COLO668 (cell line): ENCODE measurements at regions not wholly inside any gene's neighbourhood (a gene's known extent, or its start where the extent isn't known, plus 50 kb on each side); places are given as distances from the start of the nearest gene placed in this dataset.
A peak's percentile ranks its signal among the peaks of the same experiment; 100 is the strongest.
"Not testable (repeated sequence)": the region's sequence is repeated elsewhere in the genome, so short reads cannot be mapped to it uniquely, and the experiment has no call there.

ENCODE experiments used
- DNase-seq: peaks from one replicate; lab custom pipeline; 2025; ENCODE audit not compliant: unreplicated experiment; lab: John Stamatoyannopoulos, UW

DNA sequence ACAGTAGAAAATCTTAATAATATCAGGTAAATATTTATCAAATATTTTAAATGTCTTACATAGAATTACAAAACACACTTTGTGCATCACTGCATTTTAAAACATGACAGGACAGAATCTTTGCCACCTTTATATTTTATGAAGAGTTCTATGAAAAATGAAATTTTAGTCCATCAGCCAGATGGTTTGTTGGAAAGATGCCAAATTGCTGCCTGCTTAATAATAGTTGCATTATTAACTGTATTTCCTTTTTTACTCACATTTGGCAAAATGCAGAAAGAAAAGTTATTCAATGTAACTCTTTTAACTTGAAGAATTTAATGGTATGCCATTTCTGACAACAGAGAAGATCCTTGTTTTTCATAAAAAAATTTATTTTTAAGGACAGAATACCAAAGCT is 1271.6 kb downstream of the NSUN3 start:
- DNase-seq, result no peak

DNA sequence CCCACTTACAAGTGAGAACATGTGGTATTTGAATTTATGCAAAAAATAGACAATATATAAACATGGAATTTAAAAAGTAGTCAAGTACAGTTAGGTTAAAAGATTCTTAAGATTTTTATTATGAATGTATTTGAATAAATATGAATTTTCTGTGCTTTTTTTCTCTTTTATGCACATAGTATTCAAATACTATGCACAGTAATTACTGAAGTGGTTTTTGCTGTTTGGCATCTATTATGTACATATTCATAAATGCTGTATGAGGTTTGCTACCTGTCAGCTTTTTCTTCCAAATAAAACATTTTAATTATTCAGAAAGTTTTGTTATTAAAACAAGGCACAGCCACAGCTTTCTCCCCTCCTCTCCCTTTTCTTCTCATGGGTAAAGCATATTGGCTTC is 1272.7 kb downstream of the NSUN3 start:
- no peak for DNase-seq

DNA sequence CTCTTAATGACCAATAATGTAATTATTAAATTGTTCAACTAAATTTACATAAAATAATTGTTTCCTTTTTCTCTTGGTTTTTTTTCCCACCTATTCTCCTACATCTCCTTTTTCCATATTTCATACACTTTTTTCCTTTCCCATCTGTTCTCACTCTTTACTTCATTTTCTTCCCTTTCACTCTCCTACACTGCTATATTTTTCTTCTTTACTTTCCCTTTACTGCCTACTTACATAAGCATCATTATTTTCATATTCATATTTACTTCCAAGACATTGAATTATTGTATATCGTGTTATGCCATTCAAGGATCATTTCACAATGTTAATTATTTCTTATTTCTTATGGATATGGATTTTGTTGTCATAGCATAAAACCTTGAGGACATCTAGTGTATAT is 1275.6 kb downstream of the NSUN3 start:
- no peak for DNase-seq

DNA sequence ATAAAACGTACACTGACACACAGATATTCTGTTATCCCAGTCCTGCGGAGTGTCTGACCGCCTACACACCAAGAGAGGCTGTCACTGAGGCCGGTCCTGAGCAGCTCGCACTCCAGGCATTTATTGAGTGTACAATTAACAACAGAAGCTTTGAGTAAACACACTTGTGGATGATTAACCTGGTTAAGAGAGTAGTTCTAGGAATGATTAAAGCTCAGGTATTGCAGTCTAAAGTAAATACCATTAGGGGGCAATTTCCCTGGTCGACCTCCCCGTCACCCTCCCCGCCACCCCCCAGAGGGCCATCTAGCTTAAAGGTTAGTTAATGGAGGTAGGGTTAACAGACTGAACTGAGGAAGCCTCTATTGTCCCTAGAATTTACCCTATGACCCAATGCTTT is 1278.5 kb downstream of the NSUN3 start:
- peak; percentile 32 for DNase-seq

DNA sequence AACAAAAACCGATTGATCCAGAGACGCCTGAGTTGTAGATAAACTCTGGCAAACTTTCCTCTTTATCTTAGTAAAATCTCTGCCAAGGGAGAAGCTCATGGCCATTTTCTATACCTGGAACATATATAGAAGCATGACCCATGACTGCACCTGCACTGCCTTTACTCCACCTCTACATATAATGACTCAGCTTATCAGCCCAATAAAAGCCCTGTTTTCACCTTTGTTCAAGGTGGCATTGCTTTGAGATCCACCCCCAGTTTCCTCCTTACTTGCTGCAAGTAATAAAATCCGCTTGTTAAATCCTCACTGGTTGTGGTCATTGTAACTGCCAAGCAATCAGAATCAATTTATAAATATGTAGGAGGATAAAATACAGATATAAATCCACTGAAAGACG is 1280.4 kb downstream of the NSUN3 start:
- DNase-seq, result no peak

DNA sequence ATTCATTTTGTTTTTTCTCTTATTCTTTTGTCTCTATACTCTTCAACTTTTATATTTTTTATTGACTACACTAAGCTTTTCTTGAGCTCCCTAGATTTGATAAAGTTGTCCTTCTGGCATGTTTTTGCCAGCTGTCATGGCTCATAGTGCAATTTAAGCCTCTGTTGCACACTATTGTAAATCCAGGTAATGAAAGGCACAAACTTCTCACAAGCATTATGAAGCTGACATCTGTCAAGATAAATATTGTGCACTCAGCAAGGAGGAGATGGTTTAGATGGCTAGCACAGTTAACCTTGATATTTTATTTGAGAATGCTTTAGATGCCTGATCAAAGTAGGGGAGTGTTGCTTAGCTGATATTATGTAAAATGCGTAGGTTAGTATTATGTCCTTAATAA is 1280.9 kb downstream of the NSUN3 start:
- DNase-seq, result no peak

DNA sequence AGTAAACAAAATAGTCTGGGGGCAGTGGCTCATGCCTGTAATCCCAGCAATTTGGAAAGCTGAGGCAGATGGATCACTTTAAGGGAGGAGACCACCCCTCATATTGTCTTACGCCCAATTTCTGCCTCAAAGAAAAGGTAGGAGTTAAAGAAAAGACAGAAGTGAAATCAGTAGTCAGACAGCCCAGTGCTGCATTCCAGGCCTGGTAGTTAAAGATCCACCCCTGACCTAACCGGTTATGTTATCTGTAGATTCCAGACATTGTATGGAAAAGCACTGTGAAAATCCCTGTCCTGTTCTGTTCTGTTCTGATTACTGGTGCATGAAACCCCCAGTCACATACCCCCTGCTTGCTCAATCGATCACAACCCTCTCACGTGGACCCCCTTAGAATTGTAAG is 1285.1 kb downstream of the NSUN3 start:
- not testable (repeated sequence) for DNase-seq

DNA sequence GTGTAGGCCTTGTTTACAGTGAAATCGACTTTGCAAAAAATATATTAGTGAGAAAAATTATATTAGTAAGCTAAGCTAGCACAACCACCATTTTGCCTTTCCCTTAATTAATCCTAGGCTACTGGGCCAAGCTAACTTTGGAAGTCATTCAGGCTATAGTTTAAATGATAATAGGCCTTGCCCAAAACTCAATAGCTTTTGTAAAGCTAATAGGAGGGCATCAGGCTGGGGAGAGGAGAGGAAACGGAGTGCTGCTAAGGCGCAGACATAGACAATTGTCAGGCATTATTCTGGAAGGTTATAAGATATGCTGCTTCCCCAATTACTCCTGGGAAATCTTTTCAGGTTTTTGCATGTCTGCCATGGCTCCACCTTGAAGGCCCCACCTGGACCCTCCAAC is 1286.0 kb downstream of the NSUN3 start:
- no peak for DNase-seq

DNA sequence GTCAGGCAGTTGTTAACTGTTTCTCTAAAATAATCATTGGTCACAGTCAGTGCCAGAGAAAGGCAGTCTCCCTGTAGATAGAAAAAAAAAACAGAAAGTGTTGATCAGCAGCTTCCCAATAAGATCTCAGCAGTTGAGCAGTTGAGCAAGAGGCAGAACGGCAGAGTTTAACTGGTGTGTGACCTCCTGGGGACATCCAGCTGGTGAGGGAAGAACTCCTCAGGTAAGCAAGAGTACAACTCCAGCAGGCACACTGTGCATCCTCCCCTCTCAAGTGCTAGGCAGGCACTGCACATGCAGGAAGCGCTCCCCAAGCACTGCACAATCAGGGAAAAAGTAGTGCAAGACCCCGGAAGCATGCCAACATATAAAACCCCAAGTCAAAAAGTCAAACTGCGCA is 1287.2 kb downstream of the NSUN3 start:
- no peak for DNase-seq

DNA sequence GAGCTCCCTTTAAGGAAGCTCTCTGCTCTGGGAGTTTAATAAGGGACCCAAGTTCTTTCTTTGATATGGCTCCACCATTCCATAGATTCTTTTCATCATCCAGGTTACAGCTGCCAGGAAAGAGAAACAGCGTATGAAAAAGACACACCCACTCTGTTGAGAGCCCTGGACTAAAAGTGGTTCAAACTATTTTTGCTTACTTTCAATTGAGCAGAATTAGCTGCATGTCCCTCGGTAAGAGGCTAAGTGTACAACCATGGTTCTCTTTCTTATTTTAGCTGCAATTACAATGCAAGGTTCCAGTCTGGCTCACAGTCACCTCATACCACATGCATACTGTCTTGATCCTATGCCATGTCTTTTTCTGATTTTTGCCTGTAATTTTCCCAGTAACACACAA is 1288.3 kb downstream of the NSUN3 start:
- DNase-seq, result no peak

DNA sequence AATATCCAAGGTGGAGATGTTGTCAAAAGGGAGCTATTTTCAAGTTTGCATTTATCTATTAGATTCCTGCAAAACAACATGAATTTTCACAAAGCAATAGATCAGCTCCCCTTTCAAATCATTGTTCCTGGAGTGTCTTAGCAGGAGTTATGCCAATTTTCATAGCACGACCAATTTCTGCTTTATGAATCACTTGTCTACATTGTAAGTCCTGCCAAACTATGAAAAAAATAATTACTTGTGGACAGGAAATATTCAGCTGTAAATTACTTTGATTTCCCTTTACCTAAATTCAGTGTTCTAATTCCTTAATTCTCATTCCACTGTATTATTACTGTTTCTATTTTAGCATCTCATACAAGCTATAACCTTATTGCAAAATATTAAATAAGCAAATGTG is 1289.6 kb downstream of the NSUN3 start:
- DNase-seq, result no peak

DNA sequence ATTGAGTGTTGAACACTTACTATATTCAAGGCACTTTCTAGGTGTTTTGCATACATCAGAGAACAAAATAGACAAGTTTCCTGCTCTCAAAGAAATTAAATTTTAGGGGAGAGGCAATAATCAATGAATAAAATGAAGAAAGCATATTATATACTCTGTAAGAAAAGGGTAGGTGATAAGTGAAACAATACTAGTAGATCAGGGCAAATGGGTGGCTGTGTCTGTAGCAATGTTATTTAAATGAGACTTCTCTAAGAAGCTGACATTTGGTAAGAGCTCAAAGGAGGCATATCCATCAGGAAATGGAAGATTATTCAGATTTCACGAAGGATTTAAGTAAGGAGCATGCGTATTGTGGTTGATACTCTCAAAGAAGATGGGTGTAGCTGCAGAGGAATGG is 1291.6 kb downstream of the NSUN3 start:
- DNase-seq, result no peak

DNA sequence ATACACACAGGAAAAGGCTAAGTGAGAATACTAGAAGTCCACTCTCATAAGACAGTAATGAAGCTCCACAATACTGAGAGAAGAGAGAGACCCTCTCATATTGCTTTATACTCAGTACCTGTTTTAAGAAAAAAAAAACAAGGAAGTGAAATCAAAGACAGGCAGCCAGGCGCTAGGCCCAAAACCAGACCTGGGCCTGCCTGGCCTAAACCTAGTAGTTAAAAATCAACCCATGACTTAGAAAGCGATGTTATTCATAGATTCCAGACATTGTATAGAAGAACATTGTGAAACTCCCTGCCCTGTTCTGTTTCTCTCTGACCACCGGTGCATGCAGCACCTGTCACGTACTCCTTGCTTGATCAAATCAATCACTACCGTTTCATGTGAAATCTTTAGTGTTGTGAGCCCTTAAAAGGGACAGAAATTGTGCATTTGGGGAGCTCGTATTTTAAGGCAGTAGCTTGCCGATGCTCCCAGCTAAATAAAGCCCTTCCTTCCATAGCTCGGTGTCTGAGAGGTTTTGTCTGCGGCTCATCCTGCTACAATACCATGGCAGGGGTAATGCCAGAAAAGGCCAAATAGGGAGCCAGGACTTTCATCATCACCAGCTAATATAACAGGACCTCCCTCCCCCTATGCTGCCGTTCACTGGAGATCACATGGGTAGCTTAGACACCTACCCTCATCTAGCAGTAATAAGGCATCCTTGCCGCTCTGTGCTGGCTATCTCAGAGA is 1294.1 kb downstream of the NSUN3 start:
- DNase-seq, result no peak

DNA sequence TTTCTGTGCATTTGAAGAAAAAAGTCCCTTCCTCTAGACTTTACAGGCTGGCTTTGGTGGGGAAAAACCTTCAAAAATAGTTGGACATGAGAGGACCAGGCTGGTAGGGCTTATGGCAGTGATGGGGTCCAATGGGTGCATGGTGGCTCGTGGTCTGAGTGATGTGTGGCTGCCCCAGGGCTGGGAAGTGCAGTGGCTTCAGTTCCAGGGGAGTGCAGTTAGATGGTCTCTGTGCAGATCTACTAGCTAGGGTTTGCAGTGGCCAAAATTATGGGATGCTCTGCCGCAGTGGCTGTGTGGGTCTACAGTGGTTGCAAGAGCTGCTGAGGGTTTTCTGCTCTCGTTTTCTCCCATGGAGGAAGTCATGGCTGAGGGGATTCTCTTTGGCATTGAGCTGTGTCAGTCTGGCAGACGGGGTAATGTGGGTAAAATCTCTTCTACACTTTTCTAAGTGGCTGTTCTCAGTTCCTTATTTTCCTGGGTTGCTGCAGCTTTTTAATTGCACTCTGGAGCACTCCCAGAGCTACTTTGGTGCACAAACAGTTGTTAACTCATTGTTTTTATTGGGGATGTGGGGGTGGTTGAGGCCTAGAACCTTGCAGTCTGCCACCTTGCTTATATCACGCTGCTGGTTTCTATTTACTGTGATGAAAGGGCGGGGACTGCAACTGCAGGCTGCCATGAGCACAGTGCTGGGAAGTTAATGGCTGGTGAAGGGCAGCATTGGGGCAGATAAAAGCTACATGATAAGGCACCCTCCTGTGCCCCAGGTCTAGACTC is 1324.6 kb downstream of the NSUN3 start:
- DNase-seq, result no peak

DNA sequence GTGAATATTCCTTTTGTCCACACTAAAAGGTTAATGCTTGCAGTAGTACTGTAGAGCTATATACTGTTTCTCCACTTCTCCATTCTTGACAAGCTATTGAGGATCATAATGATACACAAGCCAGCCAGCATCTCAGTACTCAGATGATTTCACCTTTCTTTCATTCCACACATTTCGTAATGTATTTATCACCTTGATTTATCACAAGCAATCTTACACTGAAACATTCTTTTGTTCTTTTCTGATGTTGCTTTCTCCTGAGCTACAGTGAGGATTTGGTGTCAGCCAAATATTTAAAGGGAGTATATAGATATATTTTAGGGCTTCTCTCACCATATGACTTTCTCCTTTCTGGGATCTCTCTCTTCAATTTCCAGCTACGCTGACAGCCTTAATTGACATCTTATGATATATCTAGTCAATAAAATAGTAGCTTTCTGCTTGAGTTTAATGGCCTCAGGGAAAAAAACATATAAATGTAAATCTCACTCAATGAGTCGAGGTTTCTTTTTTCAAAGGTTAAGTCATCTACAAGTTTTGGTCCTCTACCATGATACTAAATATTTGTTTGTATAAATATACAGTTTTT is 1327.0 kb downstream of the NSUN3 start:
- DNase-seq, result no peak

DNA sequence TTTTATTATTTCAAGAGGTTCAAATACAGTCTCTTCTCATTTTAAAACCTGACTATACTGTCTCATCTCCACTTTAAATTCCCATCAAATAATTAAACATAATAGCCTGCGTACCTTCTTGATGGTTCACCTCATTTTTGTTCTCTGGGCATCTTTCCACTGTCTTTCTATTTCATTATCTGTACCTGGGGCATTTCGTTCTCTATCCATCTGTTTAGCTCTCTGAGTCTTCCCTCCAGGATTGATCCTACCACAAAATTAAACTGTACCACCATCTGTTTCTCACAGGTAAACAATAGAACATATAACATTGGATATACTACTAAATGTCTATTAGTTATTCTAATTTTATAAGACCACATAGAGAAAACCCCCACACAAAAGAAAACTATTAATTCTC is 1331.4 kb downstream of the NSUN3 start:
- no peak for DNase-seq

DNA sequence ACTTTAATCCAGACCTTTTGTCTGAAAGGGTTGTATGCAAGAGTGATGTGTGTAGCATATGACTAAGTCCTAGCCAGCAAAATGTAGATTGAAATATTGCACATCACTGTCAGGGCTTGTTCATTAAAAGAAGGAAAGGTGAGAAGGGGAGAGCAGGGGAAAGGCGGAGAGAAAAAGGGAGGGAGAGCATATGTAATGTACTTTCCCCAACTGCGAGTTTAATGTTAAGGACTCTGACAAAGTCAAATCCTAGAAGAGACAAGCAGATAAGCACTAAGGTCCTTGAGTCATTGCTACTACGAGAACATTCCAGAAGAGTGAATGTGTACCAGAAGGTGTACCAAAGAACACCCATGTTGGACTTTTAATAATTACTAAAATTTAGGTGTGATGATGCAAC is 1336.7 kb downstream of the NSUN3 start:
- no peak for DNase-seq

DNA sequence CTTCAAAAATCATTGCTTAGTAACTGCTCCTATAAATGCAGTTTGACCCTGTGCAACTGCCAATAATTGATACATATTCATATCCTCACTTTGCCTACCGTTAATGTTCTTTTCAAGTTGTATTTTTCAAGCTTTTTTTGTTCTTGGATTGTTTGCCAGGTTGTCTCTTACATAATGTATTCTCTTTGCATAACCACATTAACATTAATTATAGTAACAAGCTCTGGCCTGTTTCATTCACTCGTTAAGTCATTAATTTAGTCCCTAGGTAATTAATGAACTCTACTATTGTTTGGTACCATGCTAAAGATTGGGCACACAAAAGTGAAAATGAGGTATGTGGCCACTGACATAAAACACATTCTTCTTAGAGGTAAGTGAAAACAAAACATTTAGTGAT is 1338.8 kb downstream of the NSUN3 start:
- no peak for DNase-seq

DNA sequence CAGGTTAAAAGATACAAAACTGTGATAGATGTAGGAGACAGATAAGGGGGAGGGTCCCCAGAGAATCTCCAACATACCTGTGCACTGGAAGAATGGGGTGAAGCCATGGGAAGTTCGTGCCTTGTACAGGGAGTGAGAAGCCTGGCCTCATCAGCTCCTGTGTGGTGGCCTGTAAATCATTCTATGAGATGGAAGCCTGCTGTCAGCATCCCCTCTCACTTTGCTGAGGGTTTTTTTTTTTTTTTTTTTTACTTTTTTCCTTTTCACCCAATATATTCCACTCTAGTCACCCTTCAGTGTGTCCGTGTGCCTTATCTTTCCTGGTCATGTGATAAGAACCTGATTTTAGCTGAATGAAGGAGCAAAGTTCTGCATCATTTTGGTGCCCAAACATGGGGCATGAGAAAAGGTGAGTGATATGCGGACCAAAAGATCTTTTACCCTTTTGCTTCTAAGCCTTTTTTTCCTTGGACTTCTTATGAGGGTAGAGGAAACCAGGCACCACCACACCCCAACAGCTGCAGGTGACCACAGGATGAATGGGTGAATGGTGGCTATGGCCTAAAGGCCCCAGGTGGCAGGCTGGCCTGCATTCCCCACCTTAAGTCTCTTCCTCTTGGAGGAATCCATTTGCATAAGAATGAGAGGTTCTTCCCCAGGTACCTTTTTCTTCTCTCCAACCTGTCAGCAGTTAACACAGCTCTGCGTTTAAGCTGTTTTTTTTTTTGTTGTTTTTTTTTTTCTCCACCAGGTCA is 1345.0 kb downstream of the NSUN3 start:
- no peak for DNase-seq

DNA sequence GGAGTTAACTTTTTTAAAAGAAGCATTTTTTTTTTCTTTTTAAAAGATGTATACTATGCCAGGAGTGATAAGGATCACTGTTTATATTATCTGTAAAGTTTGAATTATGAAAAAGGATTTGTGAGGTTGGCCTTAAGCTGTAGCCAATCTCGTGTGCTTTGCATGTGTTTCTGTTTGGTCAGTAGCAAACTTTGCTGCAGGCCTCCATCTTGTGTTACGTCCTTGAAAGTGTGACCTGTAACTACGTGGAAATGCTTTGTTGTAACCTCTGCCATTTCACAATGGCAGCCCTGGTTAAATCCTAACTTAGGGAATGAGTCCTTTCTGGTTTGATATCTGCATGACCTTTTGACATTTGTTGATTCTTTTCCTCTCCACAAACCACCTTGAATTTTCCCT is 1345.6 kb downstream of the NSUN3 start:
- DNase-seq, result no peak

DNA sequence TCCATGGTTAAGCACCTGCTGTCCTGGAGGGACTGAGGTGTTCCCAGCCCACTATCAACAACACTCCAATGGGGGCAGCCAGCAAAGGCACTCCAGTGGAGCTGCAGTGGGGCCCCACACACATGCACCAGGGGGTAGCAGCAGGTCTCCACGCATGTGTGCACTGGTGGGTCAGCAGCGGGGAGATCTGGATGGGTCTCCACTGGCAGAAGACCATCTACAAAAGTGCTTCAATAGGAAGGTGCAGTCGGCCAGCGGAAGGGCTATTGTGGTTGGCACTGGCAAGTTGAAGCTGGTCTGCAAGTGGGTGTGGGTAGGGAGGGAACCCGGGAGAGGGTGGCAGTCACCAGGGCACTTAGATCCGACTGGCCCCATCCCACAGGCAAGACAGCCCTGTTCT is 1355.4 kb downstream of the NSUN3 start:
- no peak for DNase-seq

DNA sequence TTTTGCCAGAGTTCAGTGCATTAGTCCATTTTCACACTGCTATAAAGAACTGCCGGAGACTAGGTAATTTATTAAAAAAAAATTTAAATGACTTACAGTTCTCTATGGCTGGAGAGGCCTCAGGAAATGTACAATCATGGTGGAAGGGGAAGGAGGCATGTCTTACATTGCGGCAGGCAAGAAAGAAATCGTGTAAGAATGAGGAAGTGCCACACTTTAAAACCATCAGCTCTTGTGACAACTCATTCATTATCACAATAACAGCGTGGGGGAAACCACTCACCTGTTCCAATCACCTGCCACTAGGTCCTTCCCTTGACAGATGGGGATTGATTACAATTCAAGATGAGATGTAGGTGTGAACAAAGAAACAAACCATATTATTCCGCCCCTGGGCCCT is 1361.4 kb downstream of the NSUN3 start:
- DNase-seq, result no peak
